ENCODE measurements at regions not wholly inside any gene's neighbourhood (a gene's known extent, or its start where the extent isn't known, plus 50 kb on each side); places are given as distances from the start of the nearest gene placed in this dataset.

- Histone ChIP-seq H3K4me3 (ENCODE audit: low read depth in 1 of 2, low read length in 2 of 2) (no peak overlapping the region), H3K9me3 (ENCODE audit: control insufficient read depth in 1 of 2, low read length in 2 of 2) (no peaks in the 10 kb centered on the region), H3K36me3 (ENCODE audit: control insufficient read depth in 1 of 2, insufficient read depth in 2 of 2, low read length in 2 of 2) (no peaks in the 10 kb centered on the region), H3K27ac (ENCODE audit: low read length) (no peak overlapping the region), H3K4me1 (ENCODE audit: control insufficient read depth in 1 of 2, insufficient read depth in 2 of 2, low read length in 2 of 2) (peaks cover 0 to 11% of the 10 kb centered on the region in 2 donors), H3K27me3 (ENCODE audit: low read depth, low read length) (no peaks in the 10 kb centered on the region)
These were observed 472.6 kb downstream of the ENC1 start for GRCh38 chr5:74167930-74168315.

GRCh38 chr5:74167206-74167929 is 473.2 kb downstream of the ENC1 start:
- Histone ChIP-seq H3K27ac (ENCODE audit: low read length) (no peak overlapping the region), H3K4me3 (ENCODE audit: low read depth in 1 of 2, low read length in 2 of 2) (no peak overlapping the region), H3K36me3 (ENCODE audit: control insufficient read depth in 1 of 2, insufficient read depth in 2 of 2, low read length in 2 of 2) (no peaks in the 10 kb centered on the region), H3K27me3 (ENCODE audit: low read depth, low read length) (no peaks in the 10 kb centered on the region), H3K9me3 (ENCODE audit: control insufficient read depth in 1 of 2, low read length in 2 of 2) (no peaks in the 10 kb centered on the region), H3K4me1 (ENCODE audit: control insufficient read depth in 1 of 2, insufficient read depth in 2 of 2, low read length in 2 of 2) (peaks cover 0 to 11% of the 10 kb centered on the region in 2 donors)

- Histone ChIP-seq H3K9me3 (ENCODE audit: control insufficient read depth in 1 of 2, low read length in 2 of 2) (no peaks in the 10 kb centered on the region), H3K4me1 (ENCODE audit: control insufficient read depth in 1 of 2, insufficient read depth in 2 of 2, low read length in 2 of 2) (peaks cover 0 to 11% of the 10 kb centered on the region in 2 donors), H3K4me3 (ENCODE audit: low read depth in 1 of 2, low read length in 2 of 2) (no peak overlapping the region), H3K27me3 (ENCODE audit: low read depth, low read length) (no peaks in the 10 kb centered on the region), H3K27ac (ENCODE audit: low read length) (no peak overlapping the region), H3K36me3 (ENCODE audit: control insufficient read depth in 1 of 2, insufficient read depth in 2 of 2, low read length in 2 of 2) (no peaks in the 10 kb centered on the region)
These were observed 474.5 kb downstream of the ENC1 start for GRCh38 chr5:74166064-74166463.

- Histone ChIP-seq H3K27me3 (ENCODE audit: low read depth, low read length) (no peaks in the 10 kb centered on the region), H3K9me3 (ENCODE audit: control insufficient read depth in 1 of 2, low read length in 2 of 2) (no peaks in the 10 kb centered on the region), H3K4me1 (ENCODE audit: control insufficient read depth in 1 of 2, insufficient read depth in 2 of 2, low read length in 2 of 2) (peaks cover 0 to 11% of the 10 kb centered on the region in 2 donors), H3K4me3 (ENCODE audit: low read depth in 1 of 2, low read length in 2 of 2) (no peak overlapping the region), H3K36me3 (ENCODE audit: control insufficient read depth in 1 of 2, insufficient read depth in 2 of 2, low read length in 2 of 2) (no peaks in the 10 kb centered on the region), H3K27ac (ENCODE audit: low read length) (no peak overlapping the region)
These were observed 475.7 kb downstream of the ENC1 start for GRCh38 chr5:74164725-74165235.

GRCh38 chr5:74162524-74162923 is 478.0 kb downstream of the ENC1 start:
- Histone ChIP-seq H3K4me3 (ENCODE audit: low read depth in 1 of 2, low read length in 2 of 2) (no peak overlapping the region), H3K36me3 (ENCODE audit: control insufficient read depth in 1 of 2, insufficient read depth in 2 of 2, low read length in 2 of 2) (no peaks in the 10 kb centered on the region), H3K4me1 (ENCODE audit: control insufficient read depth in 1 of 2, insufficient read depth in 2 of 2, low read length in 2 of 2) (peaks cover 0 to 4% of the 10 kb centered on the region in 2 donors), H3K9me3 (ENCODE audit: control insufficient read depth in 1 of 2, low read length in 2 of 2) (no peaks in the 10 kb centered on the region), H3K27me3 (ENCODE audit: low read depth, low read length) (no peaks in the 10 kb centered on the region), H3K27ac (ENCODE audit: low read length) (no peak overlapping the region)

GRCh38 chr5:74161170-74161569 is 479.4 kb downstream of the ENC1 start:
- Histone ChIP-seq H3K27ac (ENCODE audit: low read length) (no peak overlapping the region), H3K36me3 (ENCODE audit: control insufficient read depth in 1 of 2, insufficient read depth in 2 of 2, low read length in 2 of 2) (no peaks in the 10 kb centered on the region), H3K9me3 (ENCODE audit: control insufficient read depth in 1 of 2, low read length in 2 of 2) (no peaks in the 10 kb centered on the region), H3K4me1 (ENCODE audit: control insufficient read depth in 1 of 2, insufficient read depth in 2 of 2, low read length in 2 of 2) (no peaks in the 10 kb centered on the region), H3K27me3 (ENCODE audit: low read depth, low read length) (no peaks in the 10 kb centered on the region), H3K4me3 (ENCODE audit: low read depth in 1 of 2, low read length in 2 of 2) (no peak overlapping the region)

GRCh38 chr5:74156728-74157383 is 483.7 kb downstream of the ENC1 start:
- H3K27me3 ChIP-seq (ENCODE audit: low read depth, low read length): no peaks in the 10 kb centered on the region
- no peaks in the 10 kb centered on the region for H3K4me1 ChIP-seq (ENCODE audit: control insufficient read depth in 1 of 2, insufficient read depth in 2 of 2, low read length in 2 of 2)
- no peaks in the 10 kb centered on the region for H3K9me3 ChIP-seq (ENCODE audit: control insufficient read depth in 1 of 2, low read length in 2 of 2)
- no peak overlapping the region for H3K27ac ChIP-seq (ENCODE audit: low read length)
- H3K36me3 ChIP-seq (ENCODE audit: control insufficient read depth in 1 of 2, insufficient read depth in 2 of 2, low read length in 2 of 2): no peaks in the 10 kb centered on the region
- no peak overlapping the region for H3K4me3 ChIP-seq (ENCODE audit: low read depth in 1 of 2, low read length in 2 of 2)

- Histone ChIP-seq H3K4me3 (ENCODE audit: low read depth in 1 of 2, low read length in 2 of 2) (no peak overlapping the region), H3K27ac (ENCODE audit: low read length) (no peak overlapping the region), H3K4me1 (ENCODE audit: control insufficient read depth in 1 of 2, insufficient read depth in 2 of 2, low read length in 2 of 2) (no peaks in the 10 kb centered on the region), H3K27me3 (ENCODE audit: low read depth, low read length) (no peaks in the 10 kb centered on the region), H3K36me3 (ENCODE audit: control insufficient read depth in 1 of 2, insufficient read depth in 2 of 2, low read length in 2 of 2) (no peaks in the 10 kb centered on the region), H3K9me3 (ENCODE audit: control insufficient read depth in 1 of 2, low read length in 2 of 2) (no peaks in the 10 kb centered on the region)
These were observed 485.0 kb downstream of the ENC1 start for GRCh38 chr5:74155501-74155900.

- no peaks in the 10 kb centered on the region for H3K9me3 ChIP-seq (ENCODE audit: control insufficient read depth in 1 of 2, low read length in 2 of 2)
- no peaks in the 10 kb centered on the region for H3K27me3 ChIP-seq (ENCODE audit: low read depth, low read length)
- H3K27ac ChIP-seq (ENCODE audit: low read length): no peak overlapping the region
- no peaks in the 10 kb centered on the region for H3K36me3 ChIP-seq (ENCODE audit: control insufficient read depth in 1 of 2, insufficient read depth in 2 of 2, low read length in 2 of 2)
- H3K4me3 ChIP-seq (ENCODE audit: low read depth in 1 of 2, low read length in 2 of 2): no peak overlapping the region
- no peaks in the 10 kb centered on the region for H3K4me1 ChIP-seq (ENCODE audit: control insufficient read depth in 1 of 2, insufficient read depth in 2 of 2, low read length in 2 of 2)
These were observed 486.0 kb downstream of the ENC1 start for GRCh38 chr5:74154526-74154925.

GRCh38 chr5:74153255-74153790 is 487.2 kb downstream of the ENC1 start:
- Histone ChIP-seq H3K9me3 (ENCODE audit: control insufficient read depth in 1 of 2, low read length in 2 of 2) (no peaks in the 10 kb centered on the region), H3K4me1 (ENCODE audit: control insufficient read depth in 1 of 2, insufficient read depth in 2 of 2, low read length in 2 of 2) (no peaks in the 10 kb centered on the region), H3K27ac (ENCODE audit: low read length) (no peak overlapping the region)

GRCh38 chr5:74152625-74153254 is 487.8 kb downstream of the ENC1 start:
- Histone ChIP-seq H3K4me1 (ENCODE audit: control insufficient read depth in 1 of 2, insufficient read depth in 2 of 2, low read length in 2 of 2) (no peaks in the 10 kb centered on the region), H3K9me3 (ENCODE audit: control insufficient read depth in 1 of 2, low read length in 2 of 2) (no peaks in the 10 kb centered on the region), H3K4me3 (ENCODE audit: low read depth in 1 of 2, low read length in 2 of 2) (no peak overlapping the region), H3K27ac (ENCODE audit: low read length) (no peak overlapping the region), H3K27me3 (ENCODE audit: low read depth, low read length) (no peaks in the 10 kb centered on the region), H3K36me3 (ENCODE audit: control insufficient read depth in 1 of 2, insufficient read depth in 2 of 2, low read length in 2 of 2) (no peaks in the 10 kb centered on the region)

More at GRCh38 chr5:74153255-74153790, 487.2 kb downstream of the ENC1 start:
- Histone ChIP-seq H3K36me3 (ENCODE audit: control insufficient read depth in 1 of 2, insufficient read depth in 2 of 2, low read length in 2 of 2) (no peaks in the 10 kb centered on the region), H3K4me3 (ENCODE audit: low read depth in 1 of 2, low read length in 2 of 2) (no peak overlapping the region), H3K27me3 (ENCODE audit: low read depth, low read length) (no peaks in the 10 kb centered on the region)
